ENCODE measurements at regions not wholly inside any gene's neighbourhood (a gene's known extent, or its start where the extent isn't known, plus 50 kb on each side); places are given as distances from the start of the nearest gene placed in this dataset.

DNA sequence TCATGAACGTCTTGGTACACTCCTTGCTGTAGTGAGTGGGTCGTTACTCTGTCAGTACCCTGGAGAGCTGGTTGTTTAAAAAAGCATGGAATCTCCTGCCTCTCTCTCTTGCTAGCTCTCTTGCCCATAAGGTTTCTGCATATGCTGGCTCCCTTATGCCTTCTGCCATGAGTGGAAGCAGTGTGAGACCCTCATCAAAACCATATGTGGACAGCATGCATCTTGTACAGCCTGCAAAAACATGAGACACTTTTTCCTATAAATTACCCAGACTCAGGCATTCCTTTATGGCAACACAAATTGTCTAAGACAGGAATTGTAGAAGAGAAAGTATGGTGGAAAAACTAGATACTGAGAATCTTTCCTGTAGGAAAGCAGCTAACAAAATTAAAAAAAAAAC, 516.3 kb downstream of the SLITRK6 start:
- no peak overlapping the region for H3K4me2 ChIP-seq
- Mint-ChIP-seq H3K4me1 (no peaks in the 10 kb centered on the region), H3K27ac (no peak overlapping the region), H3K27me3 (ENCODE audit: insufficient read depth, low read depth, poor library complexity) (no peaks in the 10 kb centered on the region), H3K9me3 (no peaks in the 10 kb centered on the region), H3K36me3 (ENCODE audit: low read depth) (no peaks in the 10 kb centered on the region), H3K4me3 (no peak overlapping the region)
- no peaks in the 10 kb centered on the region for H3K9me2 ChIP-seq (ENCODE audit: insufficient read depth)
- ATAC-seq (no peak), DNase-seq (ENCODE audit: low spot score) (no peak)
- H4K20me1 ChIP-seq (replicated peaks; ENCODE audit: insufficient read depth), result no peaks in the 10 kb centered on the region
- TF ChIP-seq STAT1 (IDR thresholded peaks at IDR 0.05; ENCODE audit: unreplicated experiment) (no peak), JUNB (IDR thresholded peaks at IDR 0.05; ENCODE audit: unreplicated experiment) (no peak), ZNF114 (CRISPR knock-in tag; IDR thresholded peaks at IDR 0.05) (no peak), ZNF331 (CRISPR knock-in tag; IDR thresholded peaks at IDR 0.05; ENCODE audit: low read depth) (no peak), EZH2phosphoT487 (IDR thresholded peaks at IDR 0.05; ENCODE audit: unreplicated experiment) (no peak), NANOG (IDR thresholded peaks at IDR 0.05; ENCODE audit: borderline replicate concordance) (no peak), EZH2 (IDR thresholded peaks at IDR 0.05; ENCODE audit: low read depth, unreplicated experiment) (no peak), CREB1 (CRISPR knock-in tag; IDR thresholded peaks at IDR 0.05; ENCODE audit: low read depth) (no peak), POLR2AphosphoS5 (IDR thresholded peaks at IDR 0.05; ENCODE audit: low read depth) (no peak)
- TF ChIP-seq, protein P1, sequence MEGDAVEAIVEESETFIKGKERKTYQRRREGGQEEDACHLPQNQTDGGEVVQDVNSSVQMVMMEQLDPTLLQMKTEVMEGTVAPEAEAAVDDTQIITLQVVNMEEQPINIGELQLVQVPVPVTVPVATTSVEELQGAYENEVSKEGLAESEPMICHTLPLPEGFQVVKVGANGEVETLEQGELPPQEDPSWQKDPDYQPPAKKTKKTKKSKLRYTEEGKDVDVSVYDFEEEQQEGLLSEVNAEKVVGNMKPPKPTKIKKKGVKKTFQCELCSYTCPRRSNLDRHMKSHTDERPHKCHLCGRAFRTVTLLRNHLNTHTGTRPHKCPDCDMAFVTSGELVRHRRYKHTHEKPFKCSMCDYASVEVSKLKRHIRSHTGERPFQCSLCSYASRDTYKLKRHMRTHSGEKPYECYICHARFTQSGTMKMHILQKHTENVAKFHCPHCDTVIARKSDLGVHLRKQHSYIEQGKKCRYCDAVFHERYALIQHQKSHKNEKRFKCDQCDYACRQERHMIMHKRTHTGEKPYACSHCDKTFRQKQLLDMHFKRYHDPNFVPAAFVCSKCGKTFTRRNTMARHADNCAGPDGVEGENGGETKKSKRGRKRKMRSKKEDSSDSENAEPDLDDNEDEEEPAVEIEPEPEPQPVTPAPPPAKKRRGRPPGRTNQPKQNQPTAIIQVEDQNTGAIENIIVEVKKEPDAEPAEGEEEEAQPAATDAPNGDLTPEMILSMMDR (conservative IDR thresholded peaks at IDR 0.05; ENCODE audit: low read depth in 2 of 2), result no peak
- TF ChIP-seq, protein P2, sequence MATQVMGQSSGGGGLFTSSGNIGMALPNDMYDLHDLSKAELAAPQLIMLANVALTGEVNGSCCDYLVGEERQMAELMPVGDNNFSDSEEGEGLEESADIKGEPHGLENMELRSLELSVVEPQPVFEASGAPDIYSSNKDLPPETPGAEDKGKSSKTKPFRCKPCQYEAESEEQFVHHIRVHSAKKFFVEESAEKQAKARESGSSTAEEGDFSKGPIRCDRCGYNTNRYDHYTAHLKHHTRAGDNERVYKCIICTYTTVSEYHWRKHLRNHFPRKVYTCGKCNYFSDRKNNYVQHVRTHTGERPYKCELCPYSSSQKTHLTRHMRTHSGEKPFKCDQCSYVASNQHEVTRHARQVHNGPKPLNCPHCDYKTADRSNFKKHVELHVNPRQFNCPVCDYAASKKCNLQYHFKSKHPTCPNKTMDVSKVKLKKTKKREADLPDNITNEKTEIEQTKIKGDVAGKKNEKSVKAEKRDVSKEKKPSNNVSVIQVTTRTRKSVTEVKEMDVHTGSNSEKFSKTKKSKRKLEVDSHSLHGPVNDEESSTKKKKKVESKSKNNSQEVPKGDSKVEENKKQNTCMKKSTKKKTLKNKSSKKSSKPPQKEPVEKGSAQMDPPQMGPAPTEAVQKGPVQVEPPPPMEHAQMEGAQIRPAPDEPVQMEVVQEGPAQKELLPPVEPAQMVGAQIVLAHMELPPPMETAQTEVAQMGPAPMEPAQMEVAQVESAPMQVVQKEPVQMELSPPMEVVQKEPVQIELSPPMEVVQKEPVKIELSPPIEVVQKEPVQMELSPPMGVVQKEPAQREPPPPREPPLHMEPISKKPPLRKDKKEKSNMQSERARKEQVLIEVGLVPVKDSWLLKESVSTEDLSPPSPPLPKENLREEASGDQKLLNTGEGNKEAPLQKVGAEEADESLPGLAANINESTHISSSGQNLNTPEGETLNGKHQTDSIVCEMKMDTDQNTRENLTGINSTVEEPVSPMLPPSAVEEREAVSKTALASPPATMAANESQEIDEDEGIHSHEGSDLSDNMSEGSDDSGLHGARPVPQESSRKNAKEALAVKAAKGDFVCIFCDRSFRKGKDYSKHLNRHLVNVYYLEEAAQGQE (IDR thresholded peaks at IDR 0.05; ENCODE audit: unreplicated experiment), result no peak
- TF ChIP-seq, protein P3, sequence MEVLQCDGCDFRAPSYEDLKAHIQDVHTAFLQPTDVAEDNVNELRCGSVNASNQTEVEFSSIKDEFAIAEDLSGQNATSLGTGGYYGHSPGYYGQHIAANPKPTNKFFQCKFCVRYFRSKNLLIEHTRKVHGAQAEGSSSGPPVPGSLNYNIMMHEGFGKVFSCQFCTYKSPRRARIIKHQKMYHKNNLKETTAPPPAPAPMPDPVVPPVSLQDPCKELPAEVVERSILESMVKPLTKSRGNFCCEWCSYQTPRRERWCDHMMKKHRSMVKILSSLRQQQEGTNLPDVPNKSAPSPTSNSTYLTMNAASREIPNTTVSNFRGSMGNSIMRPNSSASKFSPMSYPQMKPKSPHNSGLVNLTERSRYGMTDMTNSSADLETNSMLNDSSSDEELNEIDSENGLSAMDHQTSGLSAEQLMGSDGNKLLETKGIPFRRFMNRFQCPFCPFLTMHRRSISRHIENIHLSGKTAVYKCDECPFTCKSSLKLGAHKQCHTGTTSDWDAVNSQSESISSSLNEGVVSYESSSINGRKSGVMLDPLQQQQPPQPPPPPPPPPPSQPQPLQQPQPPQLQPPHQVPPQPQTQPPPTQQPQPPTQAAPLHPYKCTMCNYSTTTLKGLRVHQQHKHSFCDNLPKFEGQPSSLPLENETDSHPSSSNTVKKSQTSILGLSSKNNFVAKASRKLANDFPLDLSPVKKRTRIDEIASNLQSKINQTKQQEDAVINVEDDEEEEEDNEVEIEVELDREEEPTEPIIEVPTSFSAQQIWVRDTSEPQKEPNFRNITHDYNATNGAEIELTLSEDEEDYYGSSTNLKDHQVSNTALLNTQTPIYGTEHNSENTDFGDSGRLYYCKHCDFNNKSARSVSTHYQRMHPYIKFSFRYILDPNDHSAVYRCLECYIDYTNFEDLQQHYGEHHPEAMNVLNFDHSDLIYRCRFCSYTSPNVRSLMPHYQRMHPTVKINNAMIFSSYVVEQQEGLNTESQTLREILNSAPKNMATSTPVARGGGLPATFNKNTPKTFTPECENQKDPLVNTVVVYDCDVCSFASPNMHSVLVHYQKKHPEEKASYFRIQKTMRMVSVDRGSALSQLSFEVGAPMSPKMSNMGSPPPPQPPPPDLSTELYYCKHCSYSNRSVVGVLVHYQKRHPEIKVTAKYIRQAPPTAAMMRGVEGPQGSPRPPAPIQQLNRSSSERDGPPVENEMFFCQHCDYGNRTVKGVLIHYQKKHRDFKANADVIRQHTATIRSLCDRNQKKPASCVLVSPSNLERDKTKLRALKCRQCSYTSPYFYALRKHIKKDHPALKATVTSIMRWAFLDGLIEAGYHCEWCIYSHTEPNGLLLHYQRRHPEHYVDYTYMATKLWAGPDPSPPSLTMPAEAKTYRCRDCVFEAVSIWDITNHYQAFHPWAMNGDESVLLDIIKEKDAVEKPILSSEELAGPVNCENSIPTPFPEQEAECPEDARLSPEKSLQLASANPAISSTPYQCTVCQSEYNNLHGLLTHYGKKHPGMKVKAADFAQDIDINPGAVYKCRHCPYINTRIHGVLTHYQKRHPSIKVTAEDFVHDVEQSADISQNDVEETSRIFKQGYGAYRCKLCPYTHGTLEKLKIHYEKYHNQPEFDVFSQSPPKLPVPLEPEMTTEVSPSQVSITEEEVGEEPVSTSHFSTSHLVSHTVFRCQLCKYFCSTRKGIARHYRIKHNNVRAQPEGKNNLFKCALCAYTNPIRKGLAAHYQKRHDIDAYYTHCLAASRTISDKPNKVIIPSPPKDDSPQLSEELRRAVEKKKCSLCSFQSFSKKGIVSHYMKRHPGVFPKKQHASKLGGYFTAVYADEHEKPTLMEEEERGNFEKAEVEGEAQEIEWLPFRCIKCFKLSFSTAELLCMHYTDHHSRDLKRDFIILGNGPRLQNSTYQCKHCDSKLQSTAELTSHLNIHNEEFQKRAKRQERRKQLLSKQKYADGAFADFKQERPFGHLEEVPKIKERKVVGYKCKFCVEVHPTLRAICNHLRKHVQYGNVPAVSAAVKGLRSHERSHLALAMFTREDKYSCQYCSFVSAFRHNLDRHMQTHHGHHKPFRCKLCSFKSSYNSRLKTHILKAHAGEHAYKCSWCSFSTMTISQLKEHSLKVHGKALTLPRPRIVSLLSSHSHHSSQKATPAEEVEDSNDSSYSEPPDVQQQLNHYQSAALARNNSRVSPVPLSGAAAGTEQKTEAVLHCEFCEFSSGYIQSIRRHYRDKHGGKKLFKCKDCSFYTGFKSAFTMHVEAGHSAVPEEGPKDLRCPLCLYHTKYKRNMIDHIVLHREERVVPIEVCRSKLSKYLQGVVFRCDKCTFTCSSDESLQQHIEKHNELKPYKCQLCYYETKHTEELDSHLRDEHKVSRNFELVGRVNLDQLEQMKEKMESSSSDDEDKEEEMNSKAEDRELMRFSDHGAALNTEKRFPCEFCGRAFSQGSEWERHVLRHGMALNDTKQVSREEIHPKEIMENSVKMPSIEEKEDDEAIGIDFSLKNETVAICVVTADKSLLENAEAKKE (CRISPR knock-in tag; IDR thresholded peaks at IDR 0.05), result no peak
- TF ChIP-seq, protein P4, sequence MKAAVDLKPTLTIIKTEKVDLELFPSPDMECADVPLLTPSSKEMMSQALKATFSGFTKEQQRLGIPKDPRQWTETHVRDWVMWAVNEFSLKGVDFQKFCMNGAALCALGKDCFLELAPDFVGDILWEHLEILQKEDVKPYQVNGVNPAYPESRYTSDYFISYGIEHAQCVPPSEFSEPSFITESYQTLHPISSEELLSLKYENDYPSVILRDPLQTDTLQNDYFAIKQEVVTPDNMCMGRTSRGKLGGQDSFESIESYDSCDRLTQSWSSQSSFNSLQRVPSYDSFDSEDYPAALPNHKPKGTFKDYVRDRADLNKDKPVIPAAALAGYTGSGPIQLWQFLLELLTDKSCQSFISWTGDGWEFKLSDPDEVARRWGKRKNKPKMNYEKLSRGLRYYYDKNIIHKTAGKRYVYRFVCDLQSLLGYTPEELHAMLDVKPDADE (IDR thresholded peaks at IDR 0.05), result no peak
- H3K27ac ChIP-seq (ENCODE audit: low read depth), result no peak overlapping the region
- H3K79me2 ChIP-seq (replicated peaks; ENCODE audit: insufficient read depth), result no peaks in the 10 kb centered on the region
- no peaks in the 10 kb centered on the region for H3K4me1 ChIP-seq (ENCODE audit: insufficient read depth)
- no peaks in the 10 kb centered on the region for H3F3A ChIP-seq (replicated peaks; ENCODE audit: low read depth)
- peak overlapping the region; percentile 40; the same call in 1 of the 2 replicates for H2AFZ ChIP-seq
- no peaks in the 10 kb centered on the region for H3K36me3 ChIP-seq (ENCODE audit: insufficient read depth)
- no peaks in the 10 kb centered on the region for H3K27me3 ChIP-seq (ENCODE audit: insufficient read depth)
- no peak overlapping the region for H3K4me3 ChIP-seq
